Colonic mucosa (tissue), 4 donors: ENCODE measurements at regions not wholly inside any gene's neighbourhood (a gene's known extent, or its start where the extent isn't known, plus 50 kb on each side); places are given as distances from the start of the nearest gene placed in this dataset.

Experiments
- DNase-seq: peaks from one replicate; pipeline ENCODE4 v3.0.0-alpha.2; 2020
- H3K27ac ChIP-seq: fragments of 200-600 bp; one replicate; pipeline ENCODE4 v1.8.0; 2021
- H3K27me3 ChIP-seq: fragments of 200-600 bp; one replicate; pipeline ENCODE4 v1.8.0; 2021
- H3K36me3 ChIP-seq: fragments of 200-600 bp; one replicate; pipeline ENCODE4 v1.8.0; 2021
- H3K4me1 ChIP-seq: fragments of 200-600 bp; one replicate; pipeline ENCODE4 v1.8.0; 2021; ENCODE audit warnings: mild to moderate bottlenecking
- H3K4me3 ChIP-seq: fragments of 200-600 bp; one replicate; pipeline ENCODE4 v1.8.0; 2021
- H3K9ac ChIP-seq, 2 donors: one replicate each; pipeline ENCODE4 v1.7.0; 2013; ENCODE audit warnings: control low read depth in 2 of 2, low read depth in 2 of 2, low read length in 2 of 2
- H3K9me3 ChIP-seq: fragments of 200-600 bp; one replicate; pipeline ENCODE4 v1.8.0; 2021
- intact Hi-C: fragments of 100-400 bp; cut with DNase I; formaldehyde crosslinking; loops from one replicate; pipeline ENCODE4 v1.14.1; 2022
- TF ChIP-seq, protein P1 (sequence below): fragments of 200-600 bp; IDR thresholded peaks from one replicate; pipeline ENCODE4 v1.8.0; 2022; ENCODE audit warnings: antibody characterized with exemption, mild to moderate bottlenecking
- donor health status: healthy.
- donor health status: DM: no; HTN: no; CAD: no.
- donor health status: DM: no; HTN: no; CAD: no.

DNA sequence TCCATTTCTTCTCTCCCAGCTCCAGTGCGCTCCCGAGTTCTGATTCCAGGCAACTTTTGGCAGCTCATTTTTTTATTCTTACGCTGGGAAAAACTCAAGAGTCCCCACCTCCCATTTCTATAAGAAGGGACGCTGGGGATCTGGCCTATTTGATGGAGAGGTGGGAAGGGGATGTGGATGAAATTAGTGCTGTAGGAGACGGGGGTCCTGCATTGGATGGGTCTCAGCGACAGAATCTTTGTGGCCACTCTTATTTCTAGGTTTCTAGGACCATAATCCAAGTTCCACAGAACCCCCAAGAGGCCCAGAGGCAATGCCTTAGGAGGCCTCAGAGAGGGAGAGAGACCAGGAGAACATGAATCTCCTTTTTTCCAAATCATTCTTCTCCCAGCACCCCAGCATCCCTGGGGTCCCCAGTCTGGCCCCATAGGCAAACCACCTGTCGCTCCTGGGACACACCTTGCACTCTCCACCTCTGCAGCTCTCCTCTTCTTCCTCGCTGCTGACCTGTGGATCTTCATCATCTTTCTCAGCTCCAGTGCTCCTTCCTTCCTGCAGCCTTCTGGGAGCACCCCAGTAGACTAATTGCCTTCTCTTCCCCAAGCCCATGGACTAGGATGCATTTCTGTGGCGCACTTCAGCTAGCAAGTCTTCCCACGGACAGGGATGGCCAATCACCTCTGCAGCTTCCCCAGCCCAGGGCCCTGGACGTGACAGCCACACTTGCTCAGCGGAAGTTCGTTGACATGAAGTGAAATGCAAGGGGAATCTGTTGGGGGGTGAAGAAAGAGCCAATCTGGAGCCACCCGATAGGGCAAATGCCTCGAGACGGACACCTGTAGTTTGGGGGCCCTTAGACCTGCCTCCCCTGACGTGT is 100.1 kb upstream of the ALDH1A3 start:
- DNase-seq: peak; percentile 4
- Histone ChIP-seq H3K27me3 (no peaks in the 10 kb centered on the region), H3K4me3 (no peak overlapping the region), H3K9ac (no peak overlapping the region), H3K4me1 (no peaks in the 10 kb centered on the region), H3K36me3 (no peaks in the 10 kb centered on the region), H3K9me3 (no peaks in the 10 kb centered on the region), H3K27ac (no peak overlapping the region)
- TF ChIP-seq, protein P1, sequence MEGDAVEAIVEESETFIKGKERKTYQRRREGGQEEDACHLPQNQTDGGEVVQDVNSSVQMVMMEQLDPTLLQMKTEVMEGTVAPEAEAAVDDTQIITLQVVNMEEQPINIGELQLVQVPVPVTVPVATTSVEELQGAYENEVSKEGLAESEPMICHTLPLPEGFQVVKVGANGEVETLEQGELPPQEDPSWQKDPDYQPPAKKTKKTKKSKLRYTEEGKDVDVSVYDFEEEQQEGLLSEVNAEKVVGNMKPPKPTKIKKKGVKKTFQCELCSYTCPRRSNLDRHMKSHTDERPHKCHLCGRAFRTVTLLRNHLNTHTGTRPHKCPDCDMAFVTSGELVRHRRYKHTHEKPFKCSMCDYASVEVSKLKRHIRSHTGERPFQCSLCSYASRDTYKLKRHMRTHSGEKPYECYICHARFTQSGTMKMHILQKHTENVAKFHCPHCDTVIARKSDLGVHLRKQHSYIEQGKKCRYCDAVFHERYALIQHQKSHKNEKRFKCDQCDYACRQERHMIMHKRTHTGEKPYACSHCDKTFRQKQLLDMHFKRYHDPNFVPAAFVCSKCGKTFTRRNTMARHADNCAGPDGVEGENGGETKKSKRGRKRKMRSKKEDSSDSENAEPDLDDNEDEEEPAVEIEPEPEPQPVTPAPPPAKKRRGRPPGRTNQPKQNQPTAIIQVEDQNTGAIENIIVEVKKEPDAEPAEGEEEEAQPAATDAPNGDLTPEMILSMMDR: no peak
- intact Hi-C loops: no loop called here

DNA sequence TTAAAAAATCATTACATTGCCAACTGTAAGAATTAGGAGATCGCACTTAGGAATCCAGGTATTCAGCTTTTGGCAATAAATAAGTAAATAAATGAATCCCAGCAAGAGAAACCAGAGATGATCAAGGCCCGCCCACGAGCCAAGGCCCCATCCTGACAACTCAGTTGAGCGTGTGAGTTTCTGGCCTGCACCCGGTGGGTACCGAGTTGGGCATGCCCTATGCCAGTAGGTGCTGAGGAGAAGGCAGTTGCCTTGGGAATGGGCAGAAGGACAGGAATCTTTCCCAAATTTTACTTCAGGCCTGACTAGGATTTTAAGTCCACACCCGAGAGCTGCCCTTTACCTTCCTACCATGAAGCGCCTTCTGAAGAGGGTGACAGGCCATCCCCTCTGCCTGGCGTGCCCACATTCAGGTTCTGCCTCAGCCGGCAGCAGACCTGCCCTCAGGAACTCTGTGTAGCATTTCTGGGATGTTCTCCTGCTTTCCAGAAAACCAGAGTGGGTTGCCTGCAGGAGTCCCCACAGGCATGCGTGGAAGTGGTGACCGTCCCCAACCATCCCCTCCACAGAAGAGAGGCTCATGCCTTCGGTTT is 99.3 kb upstream of the ALDH1A3 start:
- no peaks in the 10 kb centered on the region for H3K36me3 ChIP-seq
- no peaks in the 10 kb centered on the region for H3K9me3 ChIP-seq
- H3K27me3 ChIP-seq: no peaks in the 10 kb centered on the region
- no peak overlapping the region for H3K4me3 ChIP-seq
- DNase-seq: peak; percentile 10
- no peaks in the 10 kb centered on the region for H3K4me1 ChIP-seq
- intact Hi-C loops: no loop called here
- H3K27ac ChIP-seq: no peak overlapping the region
- no peak overlapping the region for H3K9ac ChIP-seq
- TF ChIP-seq, protein P1: no peak

DNA sequence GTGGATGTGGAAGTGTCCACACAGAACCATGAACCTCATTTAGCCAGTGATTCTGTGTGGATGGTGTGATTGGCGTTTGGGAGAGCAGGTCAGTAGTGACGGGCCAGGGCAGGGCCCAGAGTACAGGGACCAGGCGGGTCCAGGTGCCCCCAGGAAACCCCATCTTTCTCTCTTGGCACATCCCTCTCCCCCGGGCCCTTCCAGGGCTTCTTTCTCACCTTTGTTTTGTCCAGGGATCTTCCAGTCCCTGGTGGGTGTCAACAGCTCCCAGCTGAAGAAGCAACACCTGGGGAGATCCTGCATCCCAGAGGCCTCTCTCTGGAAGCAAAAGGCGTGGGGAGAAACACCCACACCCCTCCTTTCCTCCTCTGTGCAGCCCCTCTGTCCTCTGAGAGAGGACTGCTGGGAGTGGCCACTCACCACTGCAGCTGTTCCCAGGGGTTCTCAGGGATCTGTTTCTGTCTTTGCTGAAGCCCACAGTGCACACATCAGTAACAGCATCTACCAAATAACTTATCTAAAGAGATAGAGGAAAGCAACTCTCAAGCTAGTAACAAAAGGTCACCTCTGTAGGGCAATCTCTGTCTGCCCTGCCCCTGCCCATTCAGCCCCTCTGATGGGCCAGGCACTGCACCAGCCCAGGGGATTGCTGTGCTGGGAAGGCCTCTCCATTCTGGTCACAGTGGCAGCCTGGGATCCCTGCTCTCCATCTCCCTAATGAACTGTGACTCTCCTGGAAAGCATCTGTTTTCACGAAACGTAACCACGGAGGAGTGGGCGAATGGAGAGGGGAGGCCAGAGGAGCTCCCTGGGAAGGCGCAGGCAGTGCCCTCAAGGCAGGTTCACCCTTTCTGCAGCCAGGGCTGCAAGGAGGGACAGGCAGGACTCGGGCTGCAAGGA is 98.3 kb upstream of the ALDH1A3 start:
- H3K27me3 ChIP-seq: no peaks in the 10 kb centered on the region
- intact Hi-C loops: no loop called here
- no peaks in the 10 kb centered on the region for H3K4me1 ChIP-seq
- DNase-seq: peak; percentile 12
- H3K9me3 ChIP-seq: no peaks in the 10 kb centered on the region
- H3K27ac ChIP-seq: no peak overlapping the region
- TF ChIP-seq, protein P1: no peak
- H3K4me3 ChIP-seq: no peak overlapping the region
- no peaks in the 10 kb centered on the region for H3K36me3 ChIP-seq
- no peak overlapping the region for H3K9ac ChIP-seq

DNA sequence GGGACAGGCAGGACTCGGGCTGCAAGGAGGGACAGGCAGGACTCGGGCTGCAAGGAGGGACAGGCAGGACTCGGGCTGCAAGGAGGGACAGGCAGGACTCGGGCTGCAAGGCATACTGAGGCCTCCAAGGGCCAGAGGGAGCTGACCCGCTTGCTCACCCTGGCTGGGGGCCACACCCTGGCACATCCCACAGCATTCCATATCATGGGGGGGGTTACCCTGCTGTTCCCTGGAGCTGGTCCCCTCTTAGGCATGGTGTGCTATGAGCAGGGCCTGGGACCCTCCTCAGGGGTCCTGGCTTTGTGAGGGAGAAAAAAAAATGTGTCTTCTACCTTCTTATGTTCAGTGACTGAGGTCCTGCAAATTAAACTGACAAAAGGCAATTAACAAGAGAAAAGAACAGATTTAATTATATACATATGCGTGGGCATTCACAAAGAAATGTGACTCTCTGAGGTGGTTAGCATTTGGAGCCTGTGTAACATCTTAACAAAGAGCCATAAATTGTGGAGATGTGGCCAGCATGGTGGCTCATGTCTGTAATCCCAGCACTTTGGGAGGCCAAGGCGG is 97.6 kb upstream of the ALDH1A3 start:
- H3K9me3 ChIP-seq: no peaks in the 10 kb centered on the region
- intact Hi-C loops: no loop called here
- H3K9ac ChIP-seq: no peak overlapping the region
- no peaks in the 10 kb centered on the region for H3K36me3 ChIP-seq
- H3K4me1 ChIP-seq: no peaks in the 10 kb centered on the region
- no peaks in the 10 kb centered on the region for H3K27me3 ChIP-seq
- no peak for DNase-seq
- H3K4me3 ChIP-seq: no peak overlapping the region
- H3K27ac ChIP-seq: no peak overlapping the region
- TF ChIP-seq, protein P1: no peak

DNA sequence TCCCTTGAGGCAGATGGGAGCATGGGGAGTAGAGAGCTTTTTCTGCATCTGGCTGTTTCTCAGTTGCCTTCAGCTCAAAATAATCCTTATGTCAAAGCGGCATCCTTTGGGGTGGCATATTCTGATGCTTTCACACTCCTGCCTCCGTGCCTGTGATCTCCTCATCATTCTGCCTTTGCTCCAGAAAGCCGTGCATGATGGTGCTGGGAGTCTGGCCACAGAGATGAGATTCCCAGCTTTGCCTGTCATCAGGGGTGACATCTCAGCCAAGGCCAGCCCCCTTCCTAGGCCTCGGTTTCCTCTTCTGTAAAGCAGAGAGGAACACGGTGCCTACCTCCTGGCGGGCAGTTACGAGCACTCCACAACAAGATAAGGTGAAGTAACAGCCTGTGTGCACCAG is 96.3 kb upstream of the ALDH1A3 start:
- Histone ChIP-seq H3K9ac (no peak overlapping the region), H3K36me3 (no peaks in the 10 kb centered on the region), H3K27me3 (no peaks in the 10 kb centered on the region), H3K27ac (no peak overlapping the region), H3K4me3 (no peak overlapping the region), H3K4me1 (no peaks in the 10 kb centered on the region), H3K9me3 (no peaks in the 10 kb centered on the region)
- TF ChIP-seq, protein P1: no peak
- DNase-seq: peak; percentile 9
- intact Hi-C loops: no loop called here
